Stimulated activated CD8-positive, alpha-beta memory T cell treated with anti-CD3 and anti-CD28 coated beads, Interleukin-7, amount 100 ng/mL, for 4 hours (primary cell): ENCODE measurements at regions not wholly inside any gene's neighbourhood (a gene's known extent, or its start where the extent isn't known, plus 50 kb on each side); places are given as distances from the start of the nearest gene placed in this dataset.

Experiments
- DNase-seq, 2 donors: peaks; one replicate each; pipeline ENCODE4 v3.0.0-alpha.2; 2020; ENCODE audit warnings: low read depth in 2 of 2

DNA sequence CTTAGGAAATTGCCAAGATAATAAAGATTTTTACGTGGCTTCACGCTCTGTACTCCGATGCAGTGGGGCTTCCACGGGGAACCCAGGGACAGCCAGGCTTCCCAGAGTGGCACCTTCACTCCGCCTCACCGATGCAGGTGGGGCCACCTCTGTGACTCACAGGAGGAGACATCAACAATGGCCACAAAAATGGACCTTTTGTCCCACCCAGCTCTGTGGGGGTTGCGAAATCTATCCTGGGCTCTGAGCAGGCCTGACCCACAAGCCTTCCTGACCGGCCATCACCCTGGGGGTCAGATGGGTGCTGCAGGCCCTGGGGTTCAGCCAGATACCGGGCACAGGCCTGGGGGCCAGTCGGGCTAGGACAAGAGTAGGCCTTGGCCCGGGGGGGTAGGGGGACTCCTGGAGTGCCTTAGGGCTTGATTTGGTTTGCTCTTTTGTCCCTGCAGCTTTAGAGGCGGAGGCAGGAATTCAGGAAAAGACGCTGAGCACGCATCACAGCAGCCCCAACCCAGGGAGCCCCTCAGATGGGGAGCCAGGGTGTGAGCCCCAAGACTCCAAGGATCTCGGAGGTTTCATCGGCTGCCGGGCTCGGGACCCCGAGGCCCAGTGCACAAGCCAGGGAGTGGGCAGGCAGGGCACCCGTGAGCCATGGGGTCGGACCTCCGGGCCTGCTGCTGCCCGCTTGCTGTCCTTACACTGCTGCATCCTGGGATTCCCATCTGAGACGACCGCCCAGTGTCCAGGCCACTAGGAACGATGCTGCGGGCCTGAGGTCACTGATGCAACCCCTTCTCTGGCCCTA lies 136.5 kb upstream of the NKX1-1 start:
- DNase-seq = no peak

DNA sequence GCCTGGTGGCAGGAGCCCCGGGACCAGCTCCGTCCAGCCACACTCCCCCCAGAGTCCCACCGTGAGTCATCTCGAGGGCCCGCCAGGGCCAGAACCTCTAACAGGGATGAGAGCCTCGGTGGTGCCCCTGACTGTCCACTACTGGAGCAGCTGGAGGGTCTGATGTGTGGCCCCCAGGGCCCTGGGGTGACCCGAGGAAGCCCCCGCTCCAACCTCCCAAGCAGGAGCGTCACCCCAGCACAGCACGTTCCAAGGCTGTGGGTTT lies 135.9 kb upstream of the NKX1-1 start:
- DNase-seq = no peak

DNA sequence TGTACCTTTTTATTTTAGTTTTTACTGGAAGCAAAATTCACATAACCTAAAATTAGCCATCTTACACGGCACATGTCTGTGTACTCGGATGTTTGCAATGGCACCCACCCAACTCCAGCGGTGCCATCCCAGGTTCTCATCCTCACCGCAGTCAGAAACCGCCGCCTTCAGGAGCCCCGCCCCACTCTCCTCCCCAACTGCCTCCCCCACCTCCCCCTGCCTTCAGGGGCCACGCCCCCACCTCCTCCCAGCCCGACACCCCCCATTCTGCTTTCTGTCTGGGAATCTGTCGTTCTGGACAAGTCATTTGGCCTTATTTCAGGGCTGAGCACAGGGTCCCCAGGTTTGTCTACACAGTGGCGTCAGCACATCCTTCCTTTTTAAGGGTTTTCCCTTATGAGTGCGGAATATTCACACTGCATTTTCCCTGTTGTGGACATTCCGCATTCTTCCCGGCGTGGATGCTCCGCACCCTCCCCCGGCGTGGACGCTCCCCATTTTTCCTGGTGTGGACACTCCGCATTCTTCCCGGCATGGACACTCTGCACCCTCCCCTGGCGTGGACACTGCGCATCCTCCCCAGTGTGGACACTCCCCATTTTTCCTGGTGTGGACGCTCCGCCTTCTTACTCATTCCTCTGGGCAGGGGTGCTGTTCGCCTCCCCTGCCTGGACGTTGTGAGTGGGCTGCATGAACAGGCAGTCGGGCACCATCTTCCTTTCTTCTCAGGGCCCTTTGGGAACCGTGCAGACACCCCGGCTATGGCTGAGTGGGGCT lies 135.4 kb upstream of the NKX1-1 start:
- DNase-seq = no peak

DNA sequence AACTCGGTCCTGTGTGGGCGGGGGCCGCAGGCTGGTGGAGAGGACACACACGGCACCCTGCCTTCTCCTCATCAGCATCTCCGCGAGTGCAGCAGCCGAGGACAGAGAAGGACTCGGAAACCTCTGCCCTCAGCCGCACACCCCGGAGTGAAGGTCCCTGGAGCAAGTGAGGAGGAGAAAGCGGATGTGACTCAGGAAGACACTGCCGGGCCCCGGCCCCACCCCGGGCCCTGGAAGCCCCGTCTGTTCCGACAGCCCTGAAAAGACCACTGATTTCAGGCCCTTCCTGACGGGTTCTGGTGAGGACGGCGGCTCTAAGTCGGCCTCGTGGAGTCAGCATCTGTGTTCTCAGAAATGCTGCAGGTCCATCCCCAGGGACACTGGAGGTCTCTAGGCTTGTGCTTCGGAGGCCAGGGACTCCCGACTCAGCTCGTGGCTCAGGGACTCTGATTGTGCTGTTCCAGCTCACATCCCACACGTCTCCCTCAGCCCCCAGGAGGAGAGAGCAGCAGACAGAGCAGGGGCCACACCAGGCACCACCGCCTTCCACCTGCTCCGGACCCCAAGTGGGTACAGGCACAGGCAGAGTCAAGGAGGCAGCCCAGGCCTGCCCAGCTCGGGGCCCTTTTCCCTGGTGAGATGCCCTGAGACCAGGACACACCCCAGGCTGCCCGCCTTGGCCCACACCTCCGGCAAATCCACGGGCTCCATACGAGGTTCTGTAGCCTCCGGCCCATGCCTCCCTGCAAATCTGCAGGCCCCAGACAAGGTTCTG lies 134.5 kb upstream of the NKX1-1 start:
- DNase-seq = no peak

DNA sequence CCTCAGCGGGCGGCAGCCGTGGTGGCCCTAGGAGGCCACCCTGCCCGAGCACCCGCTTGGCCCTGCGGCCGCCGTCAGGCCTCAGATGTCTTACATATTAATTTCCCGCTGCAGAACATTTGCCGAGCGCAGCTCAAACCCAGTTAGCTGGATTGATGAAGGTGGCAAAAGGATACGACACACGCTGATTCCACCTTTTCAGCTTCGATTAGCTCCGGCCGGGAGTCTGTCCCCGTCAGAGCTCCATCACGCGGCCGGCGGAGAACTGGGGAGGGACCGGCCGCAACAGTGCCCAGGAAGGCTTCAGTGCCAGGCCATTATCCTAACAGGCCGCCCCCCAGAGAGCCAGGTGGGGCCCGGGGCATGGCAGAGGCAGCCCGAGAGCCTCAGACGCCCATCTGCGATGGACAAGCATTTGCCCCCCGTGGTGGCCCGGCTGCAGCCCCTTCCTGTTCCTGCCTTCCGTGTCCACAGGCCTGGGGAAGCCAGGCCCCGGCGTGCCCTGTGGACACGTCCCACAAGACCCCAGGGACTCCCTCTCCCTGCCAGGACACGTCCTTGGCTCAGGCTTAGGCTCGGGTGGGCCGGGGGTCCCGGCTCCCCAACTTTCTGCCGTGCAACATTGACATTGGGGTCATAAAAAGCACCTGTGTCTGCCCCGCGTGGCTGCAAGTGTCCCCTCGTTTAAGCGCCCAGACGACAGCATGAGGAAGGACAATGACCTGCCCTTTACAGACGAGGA lies 133.8 kb upstream of the NKX1-1 start:
- no peak for DNase-seq

DNA sequence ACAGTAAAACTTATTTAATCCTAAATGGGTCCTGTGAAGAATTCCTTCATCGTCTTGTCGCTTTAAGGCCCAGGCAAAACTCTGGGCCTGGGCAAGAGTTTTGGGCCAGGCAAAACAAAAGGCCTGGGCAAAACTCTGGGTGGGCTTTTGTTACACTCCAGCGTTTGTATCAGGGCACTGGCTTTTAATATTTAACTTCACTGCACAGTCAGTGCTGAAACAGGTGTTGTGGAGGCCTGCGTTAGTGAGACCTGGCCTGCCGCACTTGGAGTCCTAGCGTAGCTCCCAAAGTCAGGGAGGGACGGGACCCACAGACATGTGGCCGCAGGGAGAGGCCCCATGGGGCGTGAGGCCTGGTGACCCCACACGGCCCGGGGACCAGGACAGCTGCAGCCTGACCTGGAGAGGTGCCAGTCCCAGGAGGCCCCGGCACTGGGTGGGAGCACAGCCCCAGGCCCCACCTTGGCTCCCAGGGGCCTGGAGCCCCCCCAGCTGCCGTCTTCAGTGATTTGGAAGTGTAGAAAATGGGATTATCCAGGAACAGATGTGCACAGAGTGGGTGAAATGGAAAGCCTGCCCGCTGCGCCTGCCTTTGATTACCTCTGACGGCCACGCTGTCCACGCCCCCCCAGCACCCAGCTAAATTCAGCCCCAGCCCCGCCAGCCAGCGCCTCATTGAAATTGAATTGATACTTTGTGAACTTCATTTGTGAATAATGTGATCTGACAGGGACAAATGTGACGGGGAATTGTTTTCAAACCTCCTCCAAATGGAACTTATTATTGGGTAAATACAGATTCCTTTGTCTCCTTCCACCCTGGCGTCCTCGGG lies 132.9 kb upstream of the NKX1-1 start:
- no peak for DNase-seq

DNA sequence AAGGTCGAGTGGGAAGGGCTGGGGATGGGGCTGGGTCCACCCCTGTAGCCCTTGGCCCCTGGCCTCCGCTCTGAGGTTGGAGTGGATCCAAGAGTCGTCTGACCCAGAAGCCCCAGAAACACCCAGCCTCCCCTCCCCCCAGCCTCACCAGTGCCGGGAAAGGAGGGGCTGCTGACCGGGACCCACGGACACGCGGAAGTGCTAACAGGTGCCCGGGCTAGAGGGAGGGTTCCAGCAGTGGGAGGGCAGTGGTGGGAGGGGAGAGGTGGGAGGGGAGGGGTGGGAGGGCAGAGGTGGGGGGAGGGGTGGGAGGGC lies 131.8 kb upstream of the NKX1-1 start:
- DNase-seq = no peak

DNA sequence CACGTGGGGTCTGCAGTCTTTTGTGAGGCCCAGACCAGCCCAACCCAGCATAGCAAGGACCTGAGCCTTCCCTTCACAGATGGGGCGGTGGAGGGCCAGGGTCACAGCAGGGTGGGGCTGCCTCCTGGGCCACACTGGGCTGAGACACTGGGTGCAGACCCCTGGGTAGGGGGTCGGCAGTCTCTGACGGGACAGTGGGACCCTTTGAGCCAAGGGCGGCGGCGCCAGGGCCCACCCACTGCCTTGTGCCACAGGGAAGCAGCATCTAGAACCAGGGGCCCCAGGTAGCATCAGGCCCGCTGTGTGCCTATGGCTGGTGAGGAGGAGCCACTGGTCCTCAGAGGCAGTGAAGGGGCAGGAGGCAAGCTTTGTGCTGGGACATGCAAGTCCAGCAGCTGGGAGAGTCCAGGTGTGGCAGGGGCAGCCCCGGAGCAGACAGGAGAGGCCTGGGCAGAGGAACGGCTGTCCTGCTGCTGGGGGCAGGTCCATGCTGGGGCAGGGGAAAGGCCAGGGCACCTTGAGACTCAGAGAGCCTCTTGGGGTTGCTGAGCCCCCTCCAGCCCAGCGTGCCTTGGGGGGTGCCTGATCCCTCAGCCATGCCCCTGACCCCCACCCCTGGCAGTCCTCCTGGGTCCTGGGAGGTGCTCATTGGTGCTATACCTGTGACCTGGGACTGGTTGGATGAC lies 131.3 kb upstream of the NKX1-1 start:
- DNase-seq = no peak

DNA sequence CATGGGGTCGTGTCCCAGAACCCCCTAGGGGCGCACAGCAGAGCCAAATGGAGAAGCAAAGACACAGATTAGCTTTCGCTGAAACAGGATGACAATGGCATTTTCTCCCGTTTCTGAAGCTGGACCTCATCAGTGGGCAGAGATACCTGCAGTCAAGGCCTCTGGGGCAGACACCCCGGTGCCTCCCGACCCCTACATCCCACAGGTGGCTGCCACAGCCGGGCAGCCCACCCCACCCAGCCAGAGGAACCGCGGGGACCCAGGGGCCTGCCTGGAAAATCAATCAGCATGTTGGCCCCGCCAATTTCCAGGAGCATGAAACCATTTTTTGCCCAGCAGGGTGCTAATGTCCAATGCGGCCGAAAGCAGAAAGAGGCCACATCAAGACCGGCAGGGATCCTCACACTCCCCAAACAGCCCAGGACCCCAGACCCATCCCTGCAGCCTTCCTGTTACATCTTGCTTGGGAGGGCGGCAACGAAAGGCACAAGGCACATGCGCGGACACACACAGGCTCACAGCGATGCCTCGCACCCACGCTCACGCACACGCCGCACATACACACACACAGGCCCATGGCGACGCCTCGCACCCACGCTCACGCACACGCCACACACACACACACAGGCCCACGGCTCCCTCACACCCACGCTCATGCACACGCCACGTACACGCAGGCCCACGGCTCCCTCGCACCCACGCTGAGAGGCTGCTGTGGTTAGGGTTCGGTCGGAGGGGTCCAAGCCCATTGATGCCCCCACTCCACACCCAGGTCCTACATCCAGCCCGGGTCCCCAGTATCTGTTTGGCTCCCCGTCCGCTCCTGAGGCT lies 130.6 kb upstream of the NKX1-1 start:
- no peak for DNase-seq

DNA sequence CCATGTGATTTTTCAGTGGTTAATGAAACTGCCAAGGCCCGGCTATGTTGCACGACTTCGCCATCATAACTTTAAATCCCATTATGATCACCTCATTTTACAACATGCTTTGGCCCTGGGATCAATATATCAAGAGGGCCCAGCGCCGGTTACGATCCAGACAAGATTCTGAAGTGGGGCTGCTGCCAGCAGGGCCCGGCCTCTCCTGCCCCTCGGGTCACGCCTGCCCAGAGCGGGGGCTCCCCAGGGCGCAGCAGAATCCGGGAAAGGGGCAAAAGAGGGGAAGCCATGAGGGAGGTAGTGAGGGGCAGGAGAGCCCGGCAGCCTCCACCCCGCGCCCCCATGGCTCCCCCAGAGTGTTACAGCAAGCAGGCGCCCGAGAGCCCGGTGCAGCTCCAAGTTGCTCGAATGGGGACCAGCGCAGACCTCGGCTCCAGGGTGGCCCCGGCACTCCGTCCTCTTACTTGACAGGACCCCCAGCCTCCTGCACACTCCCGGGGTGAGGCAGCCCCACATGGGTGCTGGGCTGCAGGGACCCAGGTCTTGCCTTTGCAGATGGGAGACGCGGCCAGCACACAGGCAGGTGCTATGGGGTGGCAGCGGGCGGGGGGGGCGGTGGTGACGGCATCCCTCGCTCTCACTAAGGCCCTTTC lies 129.8 kb upstream of the NKX1-1 start:
- DNase-seq = no peak

DNA sequence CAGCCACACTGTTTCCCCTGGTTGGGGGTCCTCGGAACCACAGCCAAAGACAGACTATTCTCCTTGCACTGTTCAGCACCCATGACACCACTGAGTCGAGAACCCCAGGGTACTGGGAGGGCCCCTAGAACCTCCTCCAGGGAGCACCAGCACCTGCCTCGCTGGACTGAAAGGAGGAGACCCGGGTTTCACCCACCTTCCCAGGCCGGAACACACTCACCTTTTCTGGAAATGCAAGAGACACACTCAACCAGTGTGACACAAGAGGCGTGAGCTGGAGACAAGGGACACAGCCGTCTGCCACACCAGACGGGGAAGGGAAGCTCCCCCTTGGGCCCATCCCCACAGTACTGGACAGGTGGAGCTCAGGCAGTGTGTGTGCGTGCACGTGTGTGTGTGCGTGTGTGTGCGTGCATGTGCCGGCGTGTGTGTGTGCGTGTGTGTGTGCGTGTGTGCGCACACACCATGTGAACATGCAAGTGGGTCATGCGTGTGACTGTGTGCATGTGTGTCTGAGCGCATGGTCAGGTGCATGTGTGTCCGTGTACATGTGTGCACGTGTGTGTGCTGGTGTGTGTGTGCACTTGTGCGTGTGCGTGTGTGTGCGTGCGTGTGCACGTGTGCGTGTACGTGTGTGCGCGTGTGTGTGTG lies 128.8 kb upstream of the NKX1-1 start:
- DNase-seq = no peak

DNA sequence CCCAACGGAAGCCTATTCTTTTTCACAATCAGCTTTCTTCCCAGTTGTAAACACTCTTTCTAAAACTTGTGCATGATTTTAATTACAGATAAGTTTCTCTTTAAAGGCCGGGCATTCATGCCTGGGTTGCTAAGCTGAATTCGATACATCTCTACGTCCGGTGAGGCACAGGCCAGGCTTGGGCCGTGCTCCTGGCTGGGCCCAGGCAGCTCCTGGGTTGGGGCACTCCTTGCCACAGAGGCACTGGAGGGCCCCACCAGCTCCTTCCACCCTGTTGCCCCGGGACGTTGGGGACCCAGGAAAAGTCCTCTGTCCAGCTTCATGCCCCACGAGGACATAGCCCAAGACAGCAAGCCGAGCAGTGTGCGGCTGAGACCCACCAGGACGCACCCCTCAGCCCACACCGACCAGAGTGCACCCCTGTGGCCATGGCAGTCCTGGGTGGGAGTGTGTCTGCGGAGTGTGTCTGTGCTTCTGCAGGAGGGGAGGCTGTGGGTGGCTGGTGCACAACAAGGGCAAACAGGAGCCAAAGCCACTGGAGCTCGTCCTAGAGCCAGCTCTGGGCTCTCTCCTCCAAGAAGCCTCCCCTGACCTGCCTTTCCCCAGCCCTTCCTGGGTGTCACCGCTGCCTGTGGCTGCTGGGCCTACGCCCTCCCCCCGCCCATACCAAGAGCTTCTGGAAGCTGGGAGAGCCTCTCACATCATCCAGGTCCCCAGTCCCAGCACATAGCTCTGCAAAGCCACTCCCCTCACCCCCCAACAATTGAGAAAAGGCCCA lies 128.0 kb upstream of the NKX1-1 start:
- no peak for DNase-seq

DNA sequence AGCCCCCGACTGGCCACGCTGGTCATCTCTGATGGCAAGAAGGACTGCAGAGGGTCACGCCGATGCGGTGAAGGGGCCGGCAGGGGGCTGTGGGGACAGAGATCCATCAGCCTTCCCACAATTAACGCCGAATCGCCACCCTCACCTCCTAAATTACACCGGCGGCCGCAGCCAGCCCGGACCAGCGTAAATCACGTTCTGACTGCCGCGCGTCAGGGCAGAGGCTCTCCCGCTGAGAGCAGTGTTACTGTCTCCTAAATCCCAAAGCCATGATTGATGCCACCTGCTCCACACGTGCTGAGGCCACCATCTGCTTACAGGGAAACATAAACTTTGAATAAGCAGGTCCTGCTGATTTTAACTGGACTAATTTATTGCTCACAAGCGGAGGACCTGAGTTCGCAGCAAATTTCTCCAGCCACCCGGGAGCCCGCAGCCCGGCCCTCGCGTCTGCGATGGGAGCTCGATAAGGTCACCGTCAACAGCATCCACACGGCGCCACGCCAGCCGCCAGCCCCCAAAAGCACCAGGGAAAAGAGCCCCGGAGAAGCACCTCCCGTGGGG lies 127.3 kb upstream of the NKX1-1 start:
- DNase-seq = no peak

DNA sequence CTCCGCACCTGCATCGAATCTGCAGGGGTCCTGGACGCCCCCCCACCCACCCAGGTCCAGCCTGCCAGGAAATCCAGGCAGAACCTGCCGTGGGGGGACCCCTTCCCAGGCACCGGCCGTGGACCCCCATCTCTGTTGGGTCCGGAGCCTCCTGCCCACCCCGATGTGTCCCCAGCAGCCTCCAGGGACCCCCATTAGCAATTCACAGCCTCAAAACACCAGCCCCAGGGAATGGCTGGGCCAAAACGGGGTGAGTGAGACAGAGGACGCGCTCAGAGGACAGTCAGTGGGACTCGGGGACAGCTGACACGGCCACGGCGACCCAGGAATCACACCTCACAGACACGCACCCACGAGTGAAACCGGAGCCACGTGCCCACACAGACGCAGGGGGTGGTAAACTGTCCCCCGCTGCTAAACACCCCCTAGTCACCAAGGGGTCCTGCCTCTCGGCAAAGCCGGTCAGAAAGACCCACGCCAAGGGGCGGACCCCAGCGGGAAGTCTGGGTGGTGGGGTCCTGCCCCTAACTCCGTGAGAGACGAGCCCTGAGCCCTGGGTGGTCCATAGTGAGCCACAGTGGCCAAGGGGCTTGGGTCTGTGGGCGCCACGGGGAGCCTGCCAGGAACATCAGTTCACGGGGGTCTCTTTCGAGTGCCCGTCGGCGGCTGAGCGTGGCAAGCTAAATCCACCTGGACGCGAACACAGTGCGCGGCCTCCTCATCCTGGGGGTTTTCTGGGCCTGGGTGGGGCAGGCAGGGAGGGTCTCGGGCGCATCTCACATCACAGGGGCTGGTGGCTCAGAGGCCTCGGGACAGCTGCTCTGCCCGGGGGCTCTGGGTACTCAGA lies 126.5 kb upstream of the NKX1-1 start:
- DNase-seq = no peak

DNA sequence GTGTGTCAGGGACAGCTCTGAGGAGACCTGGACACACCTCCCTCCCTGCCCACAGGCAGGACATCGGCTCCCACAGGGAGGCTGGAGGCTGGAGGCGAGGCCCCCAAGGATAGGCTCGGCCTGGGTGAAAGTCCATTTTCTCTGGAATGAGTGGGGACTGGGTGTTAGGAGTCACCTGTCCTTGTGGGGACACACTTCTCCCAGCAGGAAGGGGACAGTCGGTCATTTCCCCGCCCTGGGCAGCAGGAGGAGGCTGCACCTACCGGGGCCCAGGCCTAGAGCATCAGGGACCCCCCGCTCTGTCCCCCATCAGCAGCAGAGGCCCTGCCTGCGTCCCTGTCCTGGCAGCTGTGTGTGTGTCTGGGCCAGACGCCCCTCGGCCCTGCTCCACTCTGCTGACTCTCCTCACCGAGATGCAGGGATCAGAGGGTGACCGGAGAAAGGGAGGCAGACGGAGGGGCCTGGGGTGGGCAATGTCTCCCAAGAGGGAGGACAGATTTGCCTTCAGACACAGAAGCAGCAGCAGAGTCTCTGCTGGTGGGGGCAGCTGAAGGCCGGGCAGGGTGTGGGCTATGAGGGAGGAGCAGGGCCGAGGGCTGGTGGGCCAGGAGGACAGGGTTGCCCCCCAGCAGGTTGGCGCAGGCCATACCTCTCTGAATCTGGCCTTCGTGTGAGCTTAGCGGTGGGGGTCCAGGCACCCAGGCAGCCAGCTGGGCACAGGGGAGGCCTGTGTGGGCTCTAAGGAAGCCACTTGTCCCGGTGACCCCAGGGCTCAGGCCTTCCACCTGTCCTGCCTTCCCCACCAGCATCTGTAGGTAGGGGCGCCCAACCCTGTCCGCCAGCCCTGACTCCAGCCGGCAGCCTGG lies 125.7 kb upstream of the NKX1-1 start:
- no peak for DNase-seq

DNA sequence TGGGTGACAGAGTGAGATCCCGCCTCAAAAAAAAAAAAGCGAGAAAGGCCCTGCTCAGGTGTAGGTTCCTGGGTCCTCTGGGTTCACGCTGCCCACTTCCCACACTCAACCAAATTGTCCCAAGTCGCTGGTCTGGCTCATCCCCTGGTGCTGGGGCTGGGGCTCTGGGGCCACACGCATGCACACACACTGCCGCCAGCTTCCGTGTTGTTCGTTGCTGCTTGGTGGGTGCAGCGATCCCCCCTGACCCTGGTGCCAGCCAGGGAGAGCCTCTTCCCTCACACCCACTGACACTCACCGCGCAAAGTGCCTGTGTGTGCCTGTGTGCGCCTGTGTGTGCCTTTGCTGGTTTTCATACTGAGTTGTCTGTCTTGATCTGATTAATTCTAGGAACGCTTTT lies 124.1 kb upstream of the NKX1-1 start:
- DNase-seq = no peak
